ENCODE measurements at regions not wholly inside any gene's neighbourhood (a gene's known extent, or its start where the extent isn't known, plus 50 kb on each side); places are given as distances from the start of the nearest gene placed in this dataset.

DNA sequence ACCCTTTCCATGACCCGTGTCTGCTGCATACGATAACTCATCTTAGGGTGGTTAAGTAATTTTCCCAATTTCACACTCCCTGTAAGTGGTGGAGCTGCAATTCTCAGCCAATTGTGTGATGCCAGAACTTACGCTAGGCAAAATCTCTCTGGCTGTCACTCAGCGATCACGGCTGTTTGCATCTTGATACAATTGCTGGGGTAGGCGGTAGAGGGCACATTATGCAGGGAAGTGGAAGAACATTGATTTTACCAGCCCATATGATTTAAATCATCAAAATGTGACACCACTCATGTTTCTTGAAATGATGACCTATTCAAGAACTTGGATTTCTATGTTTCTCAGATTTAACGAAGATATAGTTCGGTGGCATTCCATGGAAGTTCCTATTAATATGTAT lies 108.7 kb upstream of the ADARB2 start:
- no peak for DNase-seq

DNA sequence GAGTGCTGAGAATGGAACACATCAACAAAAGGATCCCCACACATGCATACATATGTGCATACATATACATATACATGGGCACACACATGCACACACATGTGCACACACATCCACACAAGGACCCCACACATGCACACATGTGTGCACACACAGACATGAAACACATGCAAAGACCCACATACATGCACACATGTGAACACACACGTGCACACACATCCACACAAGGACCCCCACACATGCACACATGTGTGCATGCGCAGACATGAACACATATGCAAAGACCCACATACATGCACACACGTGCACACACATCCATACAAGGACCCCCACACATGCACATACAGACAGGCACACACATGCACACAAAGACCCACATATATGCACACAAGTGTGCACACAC lies 104.4 kb upstream of the ADARB2 start:
- no peak for DNase-seq

DNA sequence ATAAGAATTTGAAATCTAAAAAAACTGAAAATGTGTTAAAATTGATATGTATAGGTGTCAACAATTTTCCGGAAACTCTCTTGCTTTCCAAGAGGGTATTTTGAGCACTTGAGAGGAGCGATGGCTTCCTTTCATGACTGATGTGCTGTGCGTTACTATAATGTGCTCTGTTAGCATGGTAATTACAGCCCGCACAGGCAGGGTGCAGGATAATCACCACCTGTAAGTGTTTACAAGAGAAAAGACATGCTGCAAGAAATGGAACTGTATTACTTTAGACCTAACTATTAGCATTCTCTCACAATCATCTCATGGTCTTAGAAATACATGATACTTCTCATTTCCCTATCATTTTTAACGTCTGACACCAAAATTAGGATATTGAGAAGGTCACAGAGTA lies 92.4 kb upstream of the ADARB2 start:
- no peak for DNase-seq

DNA sequence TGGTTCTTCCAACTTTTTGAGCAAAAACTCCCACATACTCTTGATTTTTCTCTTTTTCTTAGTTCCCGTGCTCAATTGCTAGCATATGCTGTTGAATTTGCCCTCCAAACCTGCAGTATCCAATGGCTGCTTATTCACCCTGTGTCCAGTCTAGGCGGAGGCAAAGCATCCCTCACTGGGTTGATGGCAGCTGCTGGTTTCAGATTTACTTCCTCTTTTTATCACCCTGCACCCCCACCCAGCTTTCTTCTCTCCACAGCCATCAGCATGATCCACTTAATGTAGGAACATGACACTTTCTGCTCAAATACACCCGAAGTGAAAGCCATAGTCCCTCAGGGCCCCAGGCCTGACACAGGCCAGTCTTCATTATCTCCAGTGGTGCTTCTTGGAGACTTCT lies 87.6 kb upstream of the ADARB2 start:
- no peak for DNase-seq

DNA sequence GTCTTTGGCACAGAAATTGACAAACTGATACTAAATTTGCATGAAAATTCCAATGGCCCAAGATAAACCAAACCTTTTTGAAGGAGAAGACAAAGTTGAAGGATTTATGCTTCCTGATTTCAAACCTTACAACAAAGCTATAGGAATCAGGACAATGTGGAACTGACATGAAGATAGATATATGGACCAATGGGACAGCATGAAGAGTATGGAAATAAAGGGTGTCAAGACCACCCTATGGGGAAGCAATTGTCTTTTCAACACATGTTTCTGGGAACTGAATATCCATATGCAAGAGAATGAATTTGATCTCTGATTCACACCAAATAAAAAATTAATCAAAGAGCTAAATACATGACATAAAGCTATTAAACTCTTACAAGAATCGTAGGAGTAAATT lies 77.2 kb upstream of the ADARB2 start:
- DNase-seq = no peak

DNA sequence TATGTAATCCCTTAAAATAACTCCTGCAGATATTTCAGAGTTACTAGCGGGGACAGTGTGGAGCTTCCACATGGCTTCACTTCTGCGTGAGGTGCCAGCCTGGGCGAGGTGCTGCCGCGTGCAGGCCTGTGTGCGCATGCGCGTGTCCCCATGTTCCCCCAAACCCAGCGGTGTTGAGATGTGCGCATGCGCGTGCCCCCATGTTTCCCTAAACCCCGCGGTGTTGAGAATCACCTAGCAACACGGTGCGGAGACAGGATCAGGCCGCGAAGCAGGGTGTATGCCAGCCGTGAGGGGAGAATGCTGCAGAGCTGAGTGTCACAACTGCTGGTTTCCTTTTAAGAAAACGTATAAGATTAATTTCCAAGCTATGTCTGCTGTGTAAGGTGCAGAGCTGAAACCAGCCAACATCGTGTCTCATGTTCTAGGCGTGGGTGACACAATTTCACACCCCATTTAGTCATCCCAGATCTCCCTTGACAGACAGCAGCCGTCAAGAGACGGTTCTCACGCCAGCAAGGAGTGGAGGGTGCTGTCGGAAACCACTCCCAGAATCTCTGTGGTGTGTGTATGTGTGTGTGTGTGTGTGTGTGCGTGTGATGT lies 71.9 kb upstream of the ADARB2 start:
- no peak for DNase-seq

DNA sequence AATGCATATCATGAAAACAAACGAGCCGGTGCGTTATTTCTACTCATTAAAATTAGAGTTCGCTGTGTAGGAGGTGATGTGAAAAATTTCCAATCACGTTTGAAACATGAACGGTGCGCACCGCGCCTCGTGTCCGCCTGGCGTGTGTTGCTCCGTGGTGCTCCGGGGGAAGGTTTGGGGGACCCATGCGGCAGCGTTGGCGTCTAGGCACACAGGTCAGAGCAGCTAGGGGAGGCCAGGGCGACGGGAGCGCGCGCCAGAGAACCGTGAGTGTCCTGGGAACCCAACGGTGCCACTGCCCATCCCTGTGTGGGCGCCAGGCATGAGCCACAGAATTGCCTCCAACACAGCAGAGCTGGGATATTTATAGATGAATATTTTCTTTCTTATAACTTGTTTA lies 70.6 kb upstream of the ADARB2 start:
- no peak for DNase-seq

DNA sequence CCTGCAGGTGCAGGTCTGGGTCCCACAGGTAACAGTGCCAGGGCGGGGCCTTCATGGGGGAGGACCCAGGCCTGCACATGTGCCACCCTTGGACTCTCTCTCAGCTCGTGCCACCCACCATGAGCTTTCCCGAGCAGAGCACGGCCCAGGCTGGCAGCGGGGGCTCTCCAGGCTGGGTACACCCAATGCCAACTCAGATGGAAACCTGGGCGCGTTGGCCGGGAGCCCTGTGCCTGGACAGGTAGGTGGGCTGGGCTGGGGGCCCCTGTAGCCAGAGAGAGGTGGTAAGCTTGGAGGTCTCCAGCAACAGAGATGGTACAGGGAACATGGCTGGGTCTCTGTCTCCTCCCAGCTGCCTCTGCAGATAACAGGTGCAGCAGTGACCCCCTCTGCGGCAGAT lies 69.9 kb upstream of the ADARB2 start:
- DNase-seq = no peak

DNA sequence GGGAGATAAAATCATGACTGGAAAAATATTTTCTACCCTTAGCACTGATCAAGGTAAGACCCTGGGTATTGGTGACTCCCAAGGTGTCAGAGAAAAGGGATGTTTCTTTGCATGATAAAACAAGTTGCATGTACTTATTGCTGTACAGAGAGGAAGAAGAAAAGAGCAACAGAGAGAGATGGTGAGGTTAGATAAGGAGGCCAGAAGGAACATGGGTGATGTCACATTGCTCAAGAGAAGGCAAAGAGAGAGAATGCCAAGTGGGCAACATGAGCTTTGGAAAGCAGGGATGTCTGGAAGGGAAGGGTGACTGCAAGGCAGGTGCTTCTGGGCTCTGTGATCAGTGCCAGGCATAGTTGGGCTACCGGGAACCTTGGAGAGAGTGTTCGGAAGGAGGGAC lies 65.1 kb upstream of the ADARB2 start:
- no peak for DNase-seq

DNA sequence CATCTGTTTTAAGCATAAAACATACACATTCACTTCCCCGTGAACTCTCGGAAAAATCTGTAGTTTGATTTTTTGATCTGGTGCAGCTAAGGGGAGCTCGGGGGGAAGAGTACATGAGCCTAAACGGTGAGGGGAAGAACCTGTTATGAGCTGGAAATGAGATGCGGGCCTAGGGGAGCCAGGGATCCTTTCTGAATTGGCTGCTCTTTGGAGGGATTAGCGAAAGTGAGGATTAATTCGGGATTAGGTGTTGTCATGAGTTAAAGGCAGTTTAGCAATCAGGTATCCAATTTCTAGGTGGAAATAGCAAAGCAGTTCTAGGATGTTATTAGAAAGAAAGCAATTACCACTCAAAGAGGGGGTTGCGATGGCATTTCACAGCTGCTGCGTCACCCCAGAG lies 51.1 kb upstream of the ADARB2 start:
- no peak for DNase-seq
